ENCODE measurements at regions not wholly inside any gene's neighbourhood (a gene's known extent, or its start where the extent isn't known, plus 50 kb on each side); places are given as distances from the start of the nearest gene placed in this dataset.

DNA sequence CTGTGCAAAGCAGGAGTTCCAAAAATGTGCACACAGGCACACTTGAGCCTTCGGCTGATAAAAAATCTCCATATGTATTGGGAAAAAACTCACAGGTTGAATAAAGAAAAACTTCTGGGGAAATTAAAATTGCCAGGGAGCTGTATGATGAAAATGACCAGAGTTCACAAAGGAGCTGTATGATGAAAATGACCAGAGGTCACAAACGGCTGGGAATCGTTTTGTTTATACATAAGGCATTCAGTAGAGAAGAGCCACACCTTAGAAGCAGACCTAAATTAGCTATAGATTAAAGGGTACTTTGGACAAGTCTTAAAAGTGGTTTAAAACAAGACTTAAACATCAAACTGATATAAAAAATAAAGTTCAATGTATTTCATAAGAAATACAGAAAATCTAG, 251.7 kb upstream of the TMEM132C start:
- TF ChIP-seq, protein P1, sequence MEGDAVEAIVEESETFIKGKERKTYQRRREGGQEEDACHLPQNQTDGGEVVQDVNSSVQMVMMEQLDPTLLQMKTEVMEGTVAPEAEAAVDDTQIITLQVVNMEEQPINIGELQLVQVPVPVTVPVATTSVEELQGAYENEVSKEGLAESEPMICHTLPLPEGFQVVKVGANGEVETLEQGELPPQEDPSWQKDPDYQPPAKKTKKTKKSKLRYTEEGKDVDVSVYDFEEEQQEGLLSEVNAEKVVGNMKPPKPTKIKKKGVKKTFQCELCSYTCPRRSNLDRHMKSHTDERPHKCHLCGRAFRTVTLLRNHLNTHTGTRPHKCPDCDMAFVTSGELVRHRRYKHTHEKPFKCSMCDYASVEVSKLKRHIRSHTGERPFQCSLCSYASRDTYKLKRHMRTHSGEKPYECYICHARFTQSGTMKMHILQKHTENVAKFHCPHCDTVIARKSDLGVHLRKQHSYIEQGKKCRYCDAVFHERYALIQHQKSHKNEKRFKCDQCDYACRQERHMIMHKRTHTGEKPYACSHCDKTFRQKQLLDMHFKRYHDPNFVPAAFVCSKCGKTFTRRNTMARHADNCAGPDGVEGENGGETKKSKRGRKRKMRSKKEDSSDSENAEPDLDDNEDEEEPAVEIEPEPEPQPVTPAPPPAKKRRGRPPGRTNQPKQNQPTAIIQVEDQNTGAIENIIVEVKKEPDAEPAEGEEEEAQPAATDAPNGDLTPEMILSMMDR (IDR thresholded peaks at IDR 0.05; ENCODE audit: insufficient read depth, missing control alignments): no peak
- FAIRE-seq: no peak

DNA sequence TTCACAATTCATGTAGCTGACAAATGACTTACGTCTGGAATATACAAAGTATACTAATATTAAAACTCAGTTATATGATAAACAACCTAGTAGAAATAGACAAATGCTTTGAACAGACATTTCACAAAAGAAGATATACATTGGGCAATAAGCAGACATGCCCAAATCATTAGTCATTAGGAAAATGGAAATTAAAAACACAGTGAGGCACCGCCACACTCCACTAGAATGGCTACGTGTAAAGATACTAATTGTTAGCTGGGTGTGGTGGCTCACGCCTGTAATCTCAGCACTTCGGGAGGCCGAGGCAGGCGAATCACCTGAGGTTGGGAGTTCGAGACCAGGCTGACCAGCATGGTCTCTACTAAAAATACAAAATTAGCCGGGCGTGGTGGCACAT, 248.9 kb upstream of the TMEM132C start:
- no peak for FAIRE-seq

More for the DNA sequence above, 251.7 kb upstream of the TMEM132C start:
- DNase-seq (ENCODE audit: insufficient read length, low spot score): no peak

DNA sequence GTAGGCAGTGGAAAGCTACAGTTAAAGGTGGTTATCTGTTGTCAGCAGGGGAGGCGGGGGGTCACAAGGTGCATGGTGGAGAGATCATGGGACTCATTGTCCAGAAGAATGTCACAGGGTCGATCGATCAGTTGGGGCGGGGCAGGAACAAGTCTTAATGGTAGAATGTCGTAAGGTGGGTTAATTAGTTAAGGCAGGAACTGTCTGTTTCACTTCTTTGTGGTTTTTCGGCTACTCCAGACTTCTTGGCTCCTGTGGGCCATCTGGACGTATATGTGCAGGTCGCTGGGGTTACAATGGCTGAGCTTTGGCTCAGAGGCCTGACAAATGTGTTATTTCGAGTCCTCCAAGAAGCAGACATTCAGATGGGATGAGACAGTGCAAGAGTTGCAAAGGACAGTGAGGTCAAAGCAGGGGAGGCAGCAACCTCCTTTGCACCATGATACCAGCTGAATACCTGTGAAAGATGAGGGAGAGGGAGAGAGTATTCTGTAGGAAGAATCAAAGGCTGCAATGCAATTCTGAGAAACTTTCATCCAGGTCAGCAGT, 246.9 kb upstream of the TMEM132C start:
- TF ChIP-seq, protein P1 (IDR thresholded peaks at IDR 0.05; ENCODE audit: insufficient read depth, missing control alignments): no peak
- DNase-seq (ENCODE audit: insufficient read length, low spot score) (no peak), FAIRE-seq (no peak)

More for the DNA sequence above, 248.9 kb upstream of the TMEM132C start:
- DNase-seq (ENCODE audit: insufficient read length, low spot score): no peak
- TF ChIP-seq, protein P1 (IDR thresholded peaks at IDR 0.05; ENCODE audit: insufficient read depth, missing control alignments): no peak

GRCh38 chr12:128021561-128021960, 245.4 kb upstream of the TMEM132C start:
- TF ChIP-seq, protein P1 (IDR thresholded peaks at IDR 0.05; ENCODE audit: insufficient read depth, missing control alignments): no peak
- FAIRE-seq (no peak), DNase-seq (ENCODE audit: insufficient read length, low spot score) (no peak)

DNA sequence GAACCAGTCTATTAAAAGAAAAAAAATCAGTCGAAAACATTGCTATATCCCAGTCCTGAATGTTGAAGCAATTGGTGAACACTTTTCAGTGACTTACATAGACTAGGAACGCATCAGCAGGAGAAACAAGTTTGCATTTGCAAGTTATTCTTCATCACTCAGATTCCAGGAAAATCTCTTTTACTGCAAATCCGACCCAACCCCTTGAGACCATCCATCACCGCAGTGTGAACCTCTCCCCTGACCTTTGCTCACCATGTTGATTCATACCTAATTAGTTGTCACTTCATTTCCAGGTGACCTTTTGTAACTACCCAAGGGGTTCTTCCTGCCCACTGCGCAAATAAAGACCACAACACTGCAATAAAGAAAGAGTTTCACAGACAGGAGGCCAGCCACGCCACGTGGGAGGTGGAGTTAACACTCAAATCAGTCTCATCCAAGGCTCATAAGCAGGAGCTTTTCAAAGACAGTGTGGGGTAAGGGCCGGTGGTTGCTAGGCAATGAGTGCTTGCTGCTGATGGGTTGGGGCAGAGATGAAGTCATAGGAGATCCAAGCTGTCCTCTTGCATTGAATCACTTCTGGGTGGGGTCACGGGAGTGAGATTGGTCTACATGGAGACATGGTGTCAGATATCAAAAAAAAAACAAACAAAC, 241.3 kb upstream of the TMEM132C start:
- DNase-seq (ENCODE audit: insufficient read length, low spot score): no peak
- TF ChIP-seq, protein P1 (IDR thresholded peaks at IDR 0.05; ENCODE audit: insufficient read depth, missing control alignments): no peak
- no peak for FAIRE-seq

GRCh38 chr12:128026696-128027574, 240.0 kb upstream of the TMEM132C start:
- DNase-seq (ENCODE audit: insufficient read length, low spot score): no peak
- TF ChIP-seq, protein P1 (IDR thresholded peaks at IDR 0.05; ENCODE audit: insufficient read depth, missing control alignments): no peak
- FAIRE-seq: no peak
